NCI-H82 treated with DMSO at 0.1 percent for 48 hours (cell line): ENCODE measurements at regions not wholly inside any gene's neighbourhood (a gene's known extent, or its start where the extent isn't known, plus 50 kb on each side); places are given as distances from the start of the nearest gene placed in this dataset.

Source experiments
- DNase-seq: peaks from one replicate; lab custom pipeline; 2025; ENCODE audit not compliant: unreplicated experiment; lab: John Stamatoyannopoulos, UW

GRCh38 chr9:25613709-25614108, 64.5 kb downstream of the TUSC1 start:
- no peak for DNase-seq

DNA sequence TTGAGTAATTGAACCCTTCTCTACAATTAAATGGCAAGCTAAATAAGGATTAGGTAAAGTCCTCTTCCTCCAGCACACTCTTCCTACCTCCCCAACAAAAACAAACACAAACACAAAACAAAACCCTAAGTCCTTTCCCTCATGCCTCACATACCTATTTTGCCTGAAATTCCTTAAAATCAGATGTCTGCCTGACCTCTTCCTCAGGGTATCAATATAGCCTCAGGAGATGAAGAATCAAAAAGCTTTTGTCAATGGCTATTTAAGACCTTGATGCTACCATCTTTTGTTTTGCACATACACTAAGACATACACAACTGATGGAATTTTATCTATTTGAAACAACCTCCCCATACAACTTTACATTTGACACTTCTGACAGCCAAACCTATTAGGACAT, 75.1 kb downstream of the TUSC1 start:
- no peak for DNase-seq

- DNase-seq = no peak
These were observed 75.7 kb downstream of the TUSC1 start for GRCh38 chr9:25602400-25603044.

DNA sequence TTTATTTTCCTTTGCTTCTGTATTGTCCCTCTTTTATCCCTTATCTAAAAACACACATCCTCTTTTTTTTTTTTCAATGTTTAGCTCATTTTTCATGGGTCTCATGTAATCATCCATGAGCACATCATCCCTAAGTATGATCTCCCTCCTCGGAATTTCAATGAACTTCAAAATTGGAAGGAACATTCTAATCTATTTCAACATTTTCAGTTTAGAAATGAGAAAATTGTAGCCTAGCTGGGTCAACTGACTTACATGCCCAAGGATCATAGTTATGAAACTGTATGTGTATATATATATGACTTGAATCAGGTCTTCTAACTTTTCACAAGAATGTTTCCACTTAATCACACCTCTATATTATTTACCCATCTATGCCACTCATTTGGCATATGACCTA, 77.7 kb downstream of the TUSC1 start:
- no peak for DNase-seq

DNA sequence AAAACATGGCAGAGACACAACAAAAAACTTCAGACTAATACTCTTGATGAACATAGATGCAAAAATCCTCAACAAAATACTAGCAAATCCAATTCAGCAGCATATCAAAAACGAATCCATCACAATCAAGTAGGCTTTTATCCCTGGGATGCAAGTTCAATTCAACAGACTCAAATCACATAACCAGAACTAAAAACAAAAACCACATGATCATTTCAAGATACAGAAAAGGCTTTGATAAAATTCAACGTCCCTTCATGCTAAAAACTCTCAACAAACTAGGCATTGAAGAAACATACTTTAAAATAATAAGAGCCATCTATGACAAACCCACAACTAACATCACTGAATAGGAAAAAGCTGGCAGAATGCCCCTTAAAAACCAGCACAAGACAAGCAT, 93.6 kb downstream of the TUSC1 start:
- no peak for DNase-seq

- no peak for DNase-seq
These were observed 105.0 kb downstream of the TUSC1 start for GRCh38 chr9:25573281-25573680.

DNA sequence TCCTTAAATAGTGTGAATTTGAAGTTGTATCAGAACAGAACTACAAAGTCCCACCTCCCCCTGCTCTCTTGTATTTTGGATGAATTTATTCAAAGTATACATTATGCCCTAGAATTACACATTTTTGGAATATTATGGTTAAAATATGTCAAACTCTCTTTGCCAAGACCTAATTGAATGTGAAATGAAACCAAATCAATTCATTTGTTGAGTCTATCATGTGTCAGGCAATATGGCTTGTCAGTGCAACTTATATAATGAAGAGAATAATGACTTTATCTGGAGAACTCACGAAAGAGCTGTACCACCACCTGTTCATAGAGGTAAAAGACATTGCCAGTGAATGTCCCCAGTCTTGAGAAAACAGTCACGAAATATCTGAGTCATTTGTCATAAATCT, 106.8 kb downstream of the TUSC1 start:
- DNase-seq = no peak

DNA sequence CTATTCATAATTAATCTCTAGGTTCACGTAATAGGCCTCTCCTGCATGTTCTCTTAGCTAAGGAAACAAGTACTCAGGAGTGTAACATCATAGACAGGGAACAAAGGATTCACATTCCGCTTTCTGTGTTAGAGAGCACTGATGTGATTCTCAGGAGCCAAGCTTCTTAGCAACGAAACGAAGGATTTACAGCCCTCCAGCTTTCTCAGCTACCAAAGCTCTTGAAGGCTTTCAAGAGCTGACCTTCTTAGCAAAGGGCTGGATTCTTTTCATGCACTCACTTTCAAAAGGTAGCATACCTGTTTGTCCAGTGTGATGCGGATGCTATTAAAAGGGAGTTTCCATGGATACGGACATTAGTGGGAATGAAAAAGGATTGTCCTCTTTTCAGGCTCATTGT, 107.4 kb downstream of the TUSC1 start:
- DNase-seq = no peak

GRCh38 chr9:25562101-25562500, 116.1 kb downstream of the TUSC1 start:
- no peak for DNase-seq

DNA sequence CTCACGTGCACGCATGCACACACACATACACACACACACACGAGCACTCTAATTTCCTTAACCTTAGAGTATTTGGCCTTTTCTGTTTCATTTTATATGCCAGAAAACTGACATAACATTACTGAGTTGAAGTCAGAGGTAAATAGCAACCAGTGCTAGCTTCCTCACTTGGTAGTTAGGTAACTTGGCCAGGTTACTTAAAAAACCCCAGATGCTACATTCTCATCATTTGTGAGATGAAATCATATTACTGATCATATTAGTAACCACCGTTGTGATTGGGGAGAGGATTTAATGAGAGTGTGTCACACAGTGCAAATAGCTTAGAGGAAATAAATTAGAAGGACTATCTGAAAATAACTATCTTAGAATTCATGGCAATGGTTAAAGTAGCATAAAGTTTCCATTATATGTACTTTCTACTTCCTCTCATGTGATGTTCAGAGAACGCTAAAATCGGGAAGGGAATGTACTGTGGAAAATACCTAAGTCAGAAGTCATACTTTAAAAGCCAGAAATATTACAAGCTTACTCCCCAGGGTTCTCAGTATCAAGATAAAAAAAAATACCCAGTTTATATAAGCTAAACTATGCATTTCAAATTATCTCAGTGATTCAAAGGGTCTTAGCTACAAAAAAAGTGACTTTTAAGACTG, 120.5 kb downstream of the TUSC1 start:
- no peak for DNase-seq

DNA sequence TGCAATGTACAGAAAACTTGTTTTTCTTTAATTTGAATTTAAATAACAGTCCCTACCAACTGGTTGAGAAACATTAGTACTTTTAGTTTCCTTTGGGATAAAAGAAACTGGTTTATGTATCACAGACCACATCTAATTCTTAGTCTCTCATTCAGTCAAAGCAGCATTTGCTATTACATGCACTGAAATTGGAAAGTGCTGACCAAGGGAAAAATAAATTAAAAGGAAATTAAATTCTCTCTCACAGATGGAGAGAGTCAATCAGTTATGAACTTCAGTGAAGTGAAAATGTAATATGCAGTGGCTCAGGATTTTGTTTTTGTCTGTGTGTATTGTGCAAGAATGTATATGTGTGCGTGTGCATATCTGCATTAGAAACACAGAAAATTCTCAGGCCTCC, 121.7 kb downstream of the TUSC1 start:
- DNase-seq = no peak

DNA sequence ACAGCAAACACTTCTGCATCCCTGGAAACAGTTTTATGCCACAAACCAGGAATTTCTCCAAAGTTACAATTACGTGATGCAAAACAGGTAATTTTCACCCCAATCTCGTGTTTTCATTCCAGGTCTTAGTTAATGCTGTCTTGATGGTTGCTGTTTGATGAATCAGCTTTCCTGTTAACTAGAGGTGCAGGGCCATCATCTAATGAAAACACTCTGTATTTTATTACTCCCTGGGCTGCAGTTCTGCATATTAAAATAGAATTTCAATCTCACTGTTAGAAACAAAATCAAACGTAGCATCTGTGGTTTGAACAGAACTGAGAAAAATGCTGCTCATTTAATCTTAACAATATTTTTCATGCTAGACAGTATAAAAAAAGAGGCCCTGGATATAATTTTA, 129.4 kb downstream of the TUSC1 start:
- DNase-seq = no peak

GRCh38 chr9:25543806-25544205, 134.4 kb downstream of the TUSC1 start:
- no peak for DNase-seq

DNA sequence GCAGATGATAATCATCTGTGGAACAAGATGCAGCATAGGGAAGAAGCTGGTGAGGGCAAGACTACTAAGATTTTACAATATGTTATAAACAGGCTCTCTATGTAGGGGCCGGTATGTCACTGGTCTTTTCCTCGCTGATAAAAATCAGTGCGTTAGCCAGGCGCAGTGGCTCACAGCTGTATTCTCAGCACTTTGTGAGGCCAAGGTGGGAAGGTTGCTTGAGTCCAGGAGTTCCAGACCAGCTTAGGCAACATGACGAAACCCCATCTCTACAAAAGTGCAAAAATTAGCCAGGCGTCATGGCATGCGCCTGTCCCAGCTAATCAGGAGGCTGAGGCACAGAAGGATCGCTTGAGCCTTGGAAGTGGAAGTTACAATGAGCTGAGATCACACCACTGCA, 135.9 kb downstream of the TUSC1 start:
- DNase-seq = no peak

GRCh38 chr9:25537808-25538207, 140.4 kb downstream of the TUSC1 start:
- no peak for DNase-seq

GRCh38 chr9:25519286-25519685, 159.0 kb downstream of the TUSC1 start:
- no peak for DNase-seq

GRCh38 chr9:25517701-25518100, 160.5 kb downstream of the TUSC1 start:
- DNase-seq = no peak

GRCh38 chr9:25513509-25514033, 164.7 kb downstream of the TUSC1 start:
- no peak for DNase-seq

DNA sequence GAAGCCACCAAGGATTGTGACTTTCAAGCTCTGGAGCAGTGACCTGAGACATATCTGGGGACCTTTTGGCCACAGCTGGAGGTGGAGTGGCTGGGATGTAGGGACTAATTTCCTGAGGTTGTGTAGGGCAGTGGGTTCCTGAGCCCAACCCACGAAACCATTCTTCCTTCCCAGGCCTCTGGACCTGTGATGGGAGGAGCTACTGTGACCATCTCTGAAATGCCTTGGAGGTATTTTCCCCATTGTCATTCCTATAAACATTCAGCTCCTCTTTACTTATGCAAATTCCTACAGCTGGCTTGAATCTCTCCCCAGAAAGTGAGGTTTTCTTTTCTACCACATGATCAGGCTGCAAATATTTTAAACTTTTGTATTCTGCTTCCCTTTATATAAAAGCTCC, 172.6 kb downstream of the TUSC1 start:
- no peak for DNase-seq

- no peak for DNase-seq
These were observed 196.9 kb downstream of the TUSC1 start for GRCh38 chr9:25481372-25481771.

DNA sequence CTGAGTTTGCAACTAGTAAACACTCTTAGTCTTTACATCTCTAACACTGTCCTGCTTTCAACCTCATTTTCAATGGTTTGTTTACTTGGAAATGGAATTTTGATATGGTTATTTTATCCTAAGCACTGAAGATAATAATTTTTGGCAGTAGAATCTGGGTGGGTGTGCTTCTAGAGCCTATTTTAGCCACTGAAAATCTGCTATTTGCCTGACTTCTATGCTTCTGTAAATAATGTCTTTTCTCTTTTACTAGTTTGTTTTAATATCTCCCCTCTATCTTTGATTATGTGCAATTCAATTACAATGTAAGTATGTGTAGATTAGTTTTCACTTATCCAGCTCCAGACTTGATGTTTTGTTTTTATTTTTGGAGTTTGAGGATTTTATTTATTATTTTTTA, 197.5 kb downstream of the TUSC1 start:
- DNase-seq = no peak

DNA sequence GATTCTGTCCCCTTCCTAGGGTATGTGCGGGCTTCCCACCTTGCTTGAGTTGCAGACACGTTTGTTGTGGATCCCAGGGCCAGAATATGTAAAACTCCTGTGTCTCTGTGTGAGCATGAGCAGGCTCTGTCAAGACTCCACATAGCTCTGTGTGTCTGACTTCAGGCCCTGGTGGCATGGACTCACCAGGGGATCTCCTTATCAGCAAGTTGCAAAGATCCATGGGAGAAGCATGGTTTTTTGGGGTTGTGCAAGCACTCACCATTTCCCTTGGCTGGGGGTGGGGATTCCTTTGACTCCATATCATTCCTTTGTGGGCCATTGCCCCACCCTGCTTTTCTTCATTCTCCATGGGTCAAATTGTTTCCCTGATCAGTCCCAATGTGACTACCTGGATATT, 205.6 kb downstream of the TUSC1 start:
- DNase-seq = no peak

DNA sequence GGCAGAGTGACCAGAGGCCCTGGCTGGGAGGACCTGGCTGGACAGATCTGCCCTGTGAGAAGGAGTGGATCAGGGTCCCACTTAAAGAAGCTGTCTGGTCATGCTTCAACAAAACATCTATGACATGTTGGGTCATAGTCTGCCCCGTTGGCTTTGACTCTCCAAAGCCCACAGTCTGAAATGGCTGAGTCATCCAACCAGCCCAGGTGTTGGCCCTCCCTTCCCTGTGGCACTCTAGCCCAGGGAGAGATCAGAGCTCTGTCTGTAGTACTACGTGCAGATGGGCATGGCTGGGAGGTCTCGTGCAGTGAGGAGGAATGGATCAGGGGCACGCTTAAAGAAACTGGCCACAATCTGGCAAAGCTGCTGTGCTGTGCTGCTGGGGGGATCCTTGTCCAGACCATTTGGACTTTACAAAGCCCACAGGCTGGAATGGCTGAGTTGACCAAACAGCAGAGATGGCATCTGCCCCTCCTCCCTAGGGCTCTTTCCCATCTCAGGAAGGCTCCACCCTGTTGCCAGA, 206.1 kb downstream of the TUSC1 start:
- DNase-seq = no peak
